ENCODE measurements at regions not wholly inside any gene's neighbourhood (a gene's known extent, or its start where the extent isn't known, plus 50 kb on each side); places are given as distances from the start of the nearest gene placed in this dataset.

DNA sequence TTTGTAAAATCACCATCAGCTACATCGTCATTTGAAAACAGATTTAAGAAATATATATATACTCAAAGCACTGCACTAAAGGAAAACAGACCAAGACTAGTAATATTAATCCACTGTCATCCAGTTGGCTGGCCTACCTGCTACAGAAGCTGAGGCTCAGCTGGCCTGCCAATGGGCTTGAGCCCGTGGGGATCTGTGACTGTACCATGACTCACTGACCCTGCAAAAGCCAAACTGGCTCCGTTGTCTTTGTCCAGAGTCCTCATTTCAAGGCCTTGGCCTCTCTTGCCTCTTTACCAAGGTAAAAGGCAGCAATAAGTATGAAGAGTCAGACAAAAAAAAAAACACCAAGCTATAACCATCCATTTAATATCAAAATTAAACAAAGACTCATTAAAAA is 463.5 kb upstream of the RASGRP1 start:
- TF ChIP-seq POLR2A (IDR thresholded peaks at IDR 0.05) = no peak
- TF ChIP-seq, protein P1, sequence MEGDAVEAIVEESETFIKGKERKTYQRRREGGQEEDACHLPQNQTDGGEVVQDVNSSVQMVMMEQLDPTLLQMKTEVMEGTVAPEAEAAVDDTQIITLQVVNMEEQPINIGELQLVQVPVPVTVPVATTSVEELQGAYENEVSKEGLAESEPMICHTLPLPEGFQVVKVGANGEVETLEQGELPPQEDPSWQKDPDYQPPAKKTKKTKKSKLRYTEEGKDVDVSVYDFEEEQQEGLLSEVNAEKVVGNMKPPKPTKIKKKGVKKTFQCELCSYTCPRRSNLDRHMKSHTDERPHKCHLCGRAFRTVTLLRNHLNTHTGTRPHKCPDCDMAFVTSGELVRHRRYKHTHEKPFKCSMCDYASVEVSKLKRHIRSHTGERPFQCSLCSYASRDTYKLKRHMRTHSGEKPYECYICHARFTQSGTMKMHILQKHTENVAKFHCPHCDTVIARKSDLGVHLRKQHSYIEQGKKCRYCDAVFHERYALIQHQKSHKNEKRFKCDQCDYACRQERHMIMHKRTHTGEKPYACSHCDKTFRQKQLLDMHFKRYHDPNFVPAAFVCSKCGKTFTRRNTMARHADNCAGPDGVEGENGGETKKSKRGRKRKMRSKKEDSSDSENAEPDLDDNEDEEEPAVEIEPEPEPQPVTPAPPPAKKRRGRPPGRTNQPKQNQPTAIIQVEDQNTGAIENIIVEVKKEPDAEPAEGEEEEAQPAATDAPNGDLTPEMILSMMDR (IDR thresholded peaks at IDR 0.05 in 8 of 11, conservative IDR thresholded peaks at IDR 0.05 in 3 of 11) = no peak

All from spleen (tissue), 7 donors.